ENCODE measurements at regions not wholly inside any gene's neighbourhood (a gene's known extent, or its start where the extent isn't known, plus 50 kb on each side); places are given as distances from the start of the nearest gene placed in this dataset.

DNA sequence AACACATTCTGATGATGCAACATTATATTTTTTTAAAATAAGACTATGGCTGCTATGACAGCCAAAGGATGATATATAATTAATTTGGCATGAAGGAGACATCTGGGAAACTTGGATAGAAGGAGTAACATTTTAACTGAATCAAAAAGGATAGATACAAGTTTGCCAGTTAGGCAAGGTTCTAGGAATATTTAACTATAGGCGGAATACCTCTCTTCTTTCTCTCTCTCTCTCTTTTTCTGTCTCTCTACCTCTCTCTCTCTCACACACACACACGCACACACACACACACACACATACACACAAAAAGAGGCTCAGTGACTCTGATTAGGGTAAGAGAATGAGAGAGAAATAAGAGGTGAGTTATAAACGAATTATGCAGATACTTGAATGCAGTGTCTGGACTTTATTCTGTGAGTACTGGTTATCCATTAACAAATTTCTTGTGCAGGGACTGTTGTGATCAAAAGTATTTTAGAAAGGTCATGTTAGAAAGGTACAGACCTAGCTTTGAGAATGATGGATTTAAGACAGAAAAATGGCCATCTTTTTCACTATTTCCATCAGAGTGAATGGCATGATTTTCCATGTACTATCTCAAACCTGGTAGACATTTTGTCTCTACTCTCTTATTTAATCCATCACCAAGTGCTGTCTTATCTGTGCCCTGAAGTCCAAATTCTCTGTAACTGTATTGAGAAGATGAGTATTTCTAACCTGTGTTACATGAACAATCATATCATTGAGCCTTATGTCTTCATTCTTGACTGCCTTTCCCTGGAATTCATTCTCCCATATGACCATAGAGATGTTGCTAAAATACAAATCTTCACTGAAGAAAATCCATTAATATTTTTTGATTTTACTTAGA, 1106.9 kb upstream of the ADGRL4 start:
- ATAC-seq (no peak), DNase-seq (no peak)
- Mint-ChIP-seq H3K4me3 (no peak overlapping the region), H3K9me3 (peaks cover 28% of the 10 kb centered on the region), H3K36me3 (ENCODE audit: low read depth) (no peaks in the 10 kb centered on the region), H3K27me3 (no peaks in the 10 kb centered on the region), H3K27ac (no peak overlapping the region), H3K4me1 (no peaks in the 10 kb centered on the region)

DNA sequence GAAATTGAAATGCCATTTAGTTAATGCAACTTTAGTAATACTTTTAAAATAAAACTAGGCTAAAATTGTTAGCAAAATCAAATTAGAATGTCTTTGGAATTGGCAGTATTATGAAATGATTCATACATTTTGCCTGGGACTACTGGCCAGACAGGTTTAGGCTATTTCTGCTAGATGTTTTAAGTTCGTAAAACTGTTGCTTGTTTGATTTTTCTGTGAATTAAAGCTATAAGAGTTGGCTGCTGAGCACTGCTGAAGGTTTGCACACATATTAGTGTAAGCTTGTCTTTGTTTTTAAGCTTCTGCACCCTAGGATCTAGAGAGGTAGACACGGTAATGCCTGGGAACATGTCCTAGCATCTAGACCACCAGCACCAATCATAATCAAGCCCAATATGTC, 1094.6 kb upstream of the ADGRL4 start:
- Mint-ChIP-seq H3K36me3 (ENCODE audit: low read depth) (no peaks in the 10 kb centered on the region), H3K27ac (no peak overlapping the region), H3K4me3 (no peak overlapping the region), H3K4me1 (no peaks in the 10 kb centered on the region), H3K27me3 (no peaks in the 10 kb centered on the region), H3K9me3 (peaks cover 23% of the 10 kb centered on the region)
- ATAC-seq (no peak), DNase-seq (no peak)

DNA sequence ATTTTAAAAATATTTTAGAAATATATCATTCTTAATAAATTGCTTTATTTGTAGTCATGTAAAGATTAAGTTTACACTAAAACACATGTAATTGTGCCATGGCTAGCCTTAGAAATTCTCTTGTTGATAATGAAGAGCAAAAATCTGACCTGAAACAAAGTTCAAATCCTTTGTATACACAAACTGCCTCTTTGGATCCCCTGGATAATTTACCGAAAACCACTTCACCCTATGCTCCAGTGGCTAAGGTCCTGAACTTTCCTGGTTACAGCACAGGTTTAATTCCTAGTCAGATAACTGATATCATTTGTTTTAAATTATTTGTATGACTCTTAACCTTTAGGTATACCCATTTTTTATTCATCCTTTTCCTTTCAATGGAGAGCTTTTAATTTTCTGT, 1093.2 kb upstream of the ADGRL4 start:
- ATAC-seq = no peak
- no peaks in the 10 kb centered on the region for H3K36me3 Mint-ChIP-seq (ENCODE audit: low read depth)

DNA sequence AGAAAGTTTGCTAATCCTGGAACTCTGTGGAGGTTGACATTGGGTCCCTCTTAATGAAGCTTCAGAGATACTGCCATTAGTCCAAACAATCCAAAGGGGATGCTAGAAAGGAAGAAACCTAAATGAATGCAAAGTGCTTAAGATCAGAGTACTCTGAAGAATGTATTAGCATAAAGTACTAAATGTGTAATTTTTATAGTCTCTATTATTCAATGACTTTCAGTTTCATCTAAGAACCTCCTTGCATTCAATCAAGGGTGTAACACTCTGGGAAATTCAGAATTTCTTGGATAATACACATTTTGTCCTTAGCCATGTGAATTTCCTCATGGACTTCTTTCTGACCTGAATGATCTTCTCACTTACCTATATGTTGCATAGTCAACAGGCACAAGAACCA, 1078.5 kb upstream of the ADGRL4 start:
- Mint-ChIP-seq H3K36me3 (ENCODE audit: low read depth) (no peaks in the 10 kb centered on the region), H3K27ac (no peak overlapping the region), H3K4me3 (no peak overlapping the region), H3K4me1 (no peaks in the 10 kb centered on the region), H3K9me3 (peaks cover 8% of the 10 kb centered on the region), H3K27me3 (no peaks in the 10 kb centered on the region)
- ATAC-seq (no peak), DNase-seq (no peak)

More for the DNA sequence above, 1093.2 kb upstream of the ADGRL4 start:
- Mint-ChIP-seq H3K27me3 (no peaks in the 10 kb centered on the region), H3K27ac (no peak overlapping the region), H3K9me3 (peaks cover 23% of the 10 kb centered on the region), H3K4me3 (no peak overlapping the region), H3K4me1 (no peaks in the 10 kb centered on the region)
- DNase-seq = no peak

DNA sequence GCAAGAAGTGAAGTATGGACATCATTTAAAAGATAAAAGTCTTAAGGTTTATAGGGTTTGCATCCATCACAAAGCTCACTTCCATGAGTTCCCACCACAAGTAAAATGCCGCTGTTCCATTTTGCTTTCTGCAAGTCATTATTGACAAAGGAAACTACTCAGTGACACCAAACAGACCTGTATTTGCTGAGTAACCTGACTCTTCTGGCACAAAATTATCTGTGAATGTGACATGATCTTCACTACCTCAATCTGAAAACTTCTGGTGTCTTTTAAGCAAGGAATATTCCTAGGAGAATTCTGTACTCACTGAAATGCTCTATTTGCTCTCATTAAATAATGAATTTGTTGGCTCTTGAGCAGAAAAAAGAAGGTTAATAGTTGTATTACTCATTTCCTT, 1077.4 kb upstream of the ADGRL4 start:
- Mint-ChIP-seq H3K27me3 (no peaks in the 10 kb centered on the region), H3K9me3 (peaks cover under 1% of the 10 kb centered on the region), H3K4me3 (no peak overlapping the region), H3K4me1 (no peaks in the 10 kb centered on the region), H3K36me3 (ENCODE audit: low read depth) (no peaks in the 10 kb centered on the region), H3K27ac (no peak overlapping the region)
- no peak for DNase-seq
- no peak for ATAC-seq

DNA sequence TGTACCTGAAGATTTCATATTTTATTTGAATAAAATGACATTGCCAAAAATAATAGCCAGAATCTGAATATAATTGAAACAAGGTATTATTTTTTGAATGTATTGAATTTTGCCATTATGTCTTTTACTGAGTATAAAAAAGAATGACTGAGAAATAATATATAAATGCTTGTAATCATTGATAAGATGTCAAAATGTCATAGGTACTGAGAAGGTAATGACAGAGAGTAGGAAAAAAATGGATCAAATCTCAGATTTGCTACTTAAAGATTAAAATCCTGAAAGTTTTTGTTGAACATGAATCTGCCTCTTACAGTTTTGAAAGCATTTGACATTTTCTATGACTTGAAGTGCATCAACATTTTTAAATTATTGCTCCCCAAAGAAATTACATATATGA, 1069.9 kb upstream of the ADGRL4 start:
- Mint-ChIP-seq H3K36me3 (ENCODE audit: low read depth) (no peaks in the 10 kb centered on the region), H3K4me1 (no peaks in the 10 kb centered on the region)
- DNase-seq = no peak

DNA sequence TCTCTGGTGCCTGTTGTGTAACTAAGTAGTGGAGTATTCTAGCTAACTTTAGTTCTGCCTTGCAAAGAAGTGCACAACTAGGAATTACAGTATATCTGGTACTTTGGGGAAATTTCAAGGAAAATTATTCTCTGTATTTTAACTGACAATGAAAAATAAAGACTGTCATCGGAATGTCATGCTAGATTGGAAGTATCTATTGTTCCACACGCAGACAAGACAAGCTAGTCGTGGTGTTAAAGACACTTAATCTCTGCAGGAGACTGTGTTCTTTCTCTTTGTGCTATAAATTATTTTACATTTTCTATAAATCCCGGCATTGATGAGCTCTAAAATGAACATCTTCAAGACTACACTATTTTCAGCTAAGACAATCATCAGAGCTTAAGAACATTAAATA, 1068.8 kb upstream of the ADGRL4 start:
- no peak for DNase-seq
- Mint-ChIP-seq H3K27me3 (no peaks in the 10 kb centered on the region), H3K9me3 (peaks cover 5% of the 10 kb centered on the region), H3K4me3 (no peak overlapping the region), H3K4me1 (no peaks in the 10 kb centered on the region), H3K36me3 (ENCODE audit: low read depth) (no peaks in the 10 kb centered on the region), H3K27ac (no peak overlapping the region)
- ATAC-seq = no peak

More for the DNA sequence above, 1069.9 kb upstream of the ADGRL4 start:
- no peak for ATAC-seq
- H3K27me3 Mint-ChIP-seq = no peaks in the 10 kb centered on the region
- H3K27ac Mint-ChIP-seq = no peak overlapping the region
- H3K4me3 Mint-ChIP-seq = no peak overlapping the region
- H3K9me3 Mint-ChIP-seq = peaks cover 5% of the 10 kb centered on the region

DNA sequence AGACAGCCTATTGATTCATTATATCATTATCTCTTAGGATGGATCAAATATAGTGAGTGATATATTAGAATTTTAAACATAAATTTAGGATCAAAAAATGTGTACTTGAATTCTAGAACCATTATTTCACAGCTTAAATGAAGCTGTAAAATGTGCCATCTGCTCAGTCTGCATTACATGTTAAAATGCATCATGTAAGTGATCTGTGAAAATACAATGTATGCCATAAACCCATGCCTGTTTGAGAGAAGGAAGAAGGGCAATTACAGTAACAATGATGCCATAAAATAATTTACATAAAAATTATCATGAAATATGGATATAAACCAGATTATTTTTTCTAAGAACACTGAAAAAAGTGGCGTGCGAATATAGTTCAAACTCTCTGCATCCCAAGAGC, 1066.0 kb upstream of the ADGRL4 start:
- ATAC-seq = no peak

DNA sequence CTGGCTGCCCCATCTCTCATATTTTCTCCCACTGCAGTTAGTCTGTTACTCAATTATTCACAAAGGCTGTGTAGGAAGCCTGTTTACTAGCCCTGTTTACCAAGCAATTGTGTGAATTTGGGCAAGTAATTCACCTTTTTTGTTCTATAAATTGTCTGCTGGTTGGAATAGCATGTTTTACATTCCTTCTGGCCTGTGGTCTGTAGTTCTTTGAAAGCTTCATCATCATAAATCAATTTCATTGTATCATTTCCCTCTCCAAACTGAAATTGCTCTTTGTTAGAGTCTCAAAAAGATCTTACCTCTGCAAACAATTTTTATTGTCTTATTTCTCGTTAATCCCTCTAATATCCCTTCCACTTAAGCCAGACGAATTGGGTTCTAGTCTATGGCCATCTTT, 1059.5 kb upstream of the ADGRL4 start:
- H3K4me1 Mint-ChIP-seq = no peaks in the 10 kb centered on the region
- H3K9me3 Mint-ChIP-seq = peaks cover 7% of the 10 kb centered on the region
- no peak for DNase-seq
- ATAC-seq = no peak
- no peaks in the 10 kb centered on the region for H3K27me3 Mint-ChIP-seq
- H3K27ac Mint-ChIP-seq = no peak overlapping the region
- no peak overlapping the region for H3K4me3 Mint-ChIP-seq
- no peaks in the 10 kb centered on the region for H3K36me3 Mint-ChIP-seq (ENCODE audit: low read depth)

More for the DNA sequence above, 1066.0 kb upstream of the ADGRL4 start:
- Mint-ChIP-seq H3K27ac (no peak overlapping the region), H3K27me3 (no peaks in the 10 kb centered on the region), H3K4me1 (no peaks in the 10 kb centered on the region), H3K4me3 (no peak overlapping the region), H3K36me3 (ENCODE audit: low read depth) (no peaks in the 10 kb centered on the region), H3K9me3 (peaks cover 4% of the 10 kb centered on the region)
- no peak for DNase-seq

DNA sequence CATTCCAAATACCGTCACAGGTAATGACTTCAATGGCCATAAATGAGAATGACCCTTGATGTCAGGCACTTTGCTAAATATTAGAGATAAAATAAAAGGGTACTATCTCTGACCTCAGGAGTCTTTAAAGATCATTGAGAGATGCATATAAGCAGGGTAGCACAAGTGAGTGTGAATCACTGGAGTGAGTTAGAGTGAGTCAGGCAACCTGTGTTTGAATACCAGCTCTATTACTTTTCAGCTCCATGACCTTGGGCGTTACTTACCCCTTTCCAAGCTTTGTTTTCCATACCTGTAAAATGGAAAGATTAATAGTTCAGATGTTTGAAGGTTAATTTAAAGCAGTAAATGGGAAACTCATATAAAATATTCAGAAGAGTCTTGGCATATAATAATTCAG, 1058.0 kb upstream of the ADGRL4 start:
- Mint-ChIP-seq H3K27ac (no peak overlapping the region), H3K4me3 (no peak overlapping the region), H3K36me3 (ENCODE audit: low read depth) (no peaks in the 10 kb centered on the region), H3K9me3 (peaks cover 9% of the 10 kb centered on the region), H3K4me1 (no peaks in the 10 kb centered on the region), H3K27me3 (no peaks in the 10 kb centered on the region)
- DNase-seq = no peak
- ATAC-seq = no peak

DNA sequence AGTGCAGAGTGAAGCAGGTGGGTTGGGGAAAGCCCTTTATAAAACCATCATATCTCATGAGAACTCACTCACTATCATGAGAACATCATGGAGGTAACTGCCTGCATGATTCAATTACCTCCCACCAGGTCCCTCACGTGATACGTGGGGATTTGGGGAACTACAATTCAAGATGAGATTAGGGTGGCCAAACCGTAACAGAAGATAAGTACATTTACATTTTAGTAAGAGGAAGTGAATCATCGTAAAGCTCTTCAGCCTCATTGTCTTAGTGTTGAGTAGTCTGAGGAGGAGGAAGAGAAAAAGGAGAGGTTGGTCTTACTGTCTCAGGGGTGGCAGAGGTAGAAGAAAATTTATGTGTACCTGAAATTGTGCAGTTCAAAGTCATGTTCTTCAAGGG, 1053.4 kb upstream of the ADGRL4 start:
- Mint-ChIP-seq H3K36me3 (ENCODE audit: low read depth) (no peaks in the 10 kb centered on the region), H3K27me3 (no peaks in the 10 kb centered on the region), H3K27ac (no peak overlapping the region), H3K4me3 (no peak overlapping the region), H3K9me3 (peaks cover 4% of the 10 kb centered on the region), H3K4me1 (no peaks in the 10 kb centered on the region)
- DNase-seq (no peak), ATAC-seq (no peak)

DNA sequence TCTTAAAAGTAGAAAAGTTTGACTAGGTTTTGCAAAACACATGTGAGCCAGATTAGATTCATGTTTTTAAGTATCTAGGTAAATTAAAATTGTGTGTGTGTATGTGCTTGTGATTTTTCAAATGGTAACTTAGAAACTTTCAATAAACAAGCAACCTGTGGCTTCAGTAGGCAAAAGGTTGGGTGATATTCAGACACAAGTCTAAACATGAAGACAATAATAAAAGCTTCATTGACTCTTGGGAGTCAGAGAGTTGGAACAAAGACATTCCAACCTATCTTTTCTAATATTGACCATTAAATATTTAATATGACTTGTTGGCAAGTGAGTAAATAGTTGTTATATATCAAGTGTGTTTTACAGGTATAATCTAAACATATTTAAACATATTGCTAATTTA, 1049.6 kb upstream of the ADGRL4 start:
- Mint-ChIP-seq H3K36me3 (ENCODE audit: low read depth) (no peaks in the 10 kb centered on the region), H3K27ac (no peak overlapping the region), H3K9me3 (peaks cover 13% of the 10 kb centered on the region), H3K4me3 (no peak overlapping the region), H3K27me3 (no peaks in the 10 kb centered on the region), H3K4me1 (no peaks in the 10 kb centered on the region)
- DNase-seq = no peak
- ATAC-seq = no peak

DNA sequence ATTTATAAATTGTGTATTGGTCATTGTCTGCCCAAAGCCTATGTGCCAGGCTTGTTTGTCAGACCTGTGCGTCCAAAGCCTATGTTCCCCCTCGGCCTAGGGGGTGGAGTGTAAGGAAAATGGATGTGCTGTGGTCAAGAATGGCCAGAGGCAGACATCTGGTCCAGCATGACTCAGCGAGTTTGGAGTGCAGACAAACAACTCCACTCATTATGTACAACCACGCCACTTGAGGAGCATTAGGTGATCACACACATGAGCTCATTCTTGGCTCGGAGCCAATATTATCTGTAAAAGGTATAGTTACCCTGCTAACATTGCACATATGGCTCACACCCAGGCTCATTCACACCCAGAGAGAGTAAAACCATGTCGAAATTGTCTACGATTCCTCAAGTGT, 1047.6 kb upstream of the ADGRL4 start:
- H3K27ac Mint-ChIP-seq = no peak overlapping the region

DNA sequence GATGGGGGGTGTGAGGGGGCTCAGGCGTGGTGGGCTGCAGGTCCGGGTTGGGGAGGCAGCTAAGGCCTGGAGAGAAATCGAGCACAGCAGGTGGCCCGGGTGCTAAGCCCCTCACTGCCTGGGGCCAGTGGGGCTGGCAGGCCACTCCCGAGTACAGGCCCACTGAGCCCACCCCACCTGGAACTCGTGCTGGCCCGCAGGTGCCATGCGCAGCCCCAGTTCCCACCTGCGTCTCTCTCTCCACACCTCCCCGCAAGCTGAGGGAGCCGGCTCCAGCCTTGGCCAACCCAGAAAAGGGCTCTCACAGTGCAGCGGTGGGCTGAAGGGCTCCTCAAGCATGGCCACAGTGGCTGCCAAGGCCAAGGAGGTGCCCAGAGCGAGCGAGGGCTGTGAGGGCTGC, 1047.1 kb upstream of the ADGRL4 start:
- H3K4me1 Mint-ChIP-seq = no peaks in the 10 kb centered on the region
- ATAC-seq = no peak
- DNase-seq = no peak
- H3K36me3 Mint-ChIP-seq (ENCODE audit: low read depth) = no peaks in the 10 kb centered on the region
- no peak overlapping the region for H3K27ac Mint-ChIP-seq
- H3K4me3 Mint-ChIP-seq = no peak overlapping the region
- H3K9me3 Mint-ChIP-seq = peaks cover 10% of the 10 kb centered on the region
- no peaks in the 10 kb centered on the region for H3K27me3 Mint-ChIP-seq

More for the DNA sequence above, 1047.6 kb upstream of the ADGRL4 start:
- H3K4me1 Mint-ChIP-seq = no peaks in the 10 kb centered on the region
- H3K36me3 Mint-ChIP-seq (ENCODE audit: low read depth) = no peaks in the 10 kb centered on the region
- no peaks in the 10 kb centered on the region for H3K27me3 Mint-ChIP-seq
- peaks cover 10% of the 10 kb centered on the region for H3K9me3 Mint-ChIP-seq
- no peak overlapping the region for H3K4me3 Mint-ChIP-seq
- ATAC-seq = no peak
- DNase-seq = no peak

DNA sequence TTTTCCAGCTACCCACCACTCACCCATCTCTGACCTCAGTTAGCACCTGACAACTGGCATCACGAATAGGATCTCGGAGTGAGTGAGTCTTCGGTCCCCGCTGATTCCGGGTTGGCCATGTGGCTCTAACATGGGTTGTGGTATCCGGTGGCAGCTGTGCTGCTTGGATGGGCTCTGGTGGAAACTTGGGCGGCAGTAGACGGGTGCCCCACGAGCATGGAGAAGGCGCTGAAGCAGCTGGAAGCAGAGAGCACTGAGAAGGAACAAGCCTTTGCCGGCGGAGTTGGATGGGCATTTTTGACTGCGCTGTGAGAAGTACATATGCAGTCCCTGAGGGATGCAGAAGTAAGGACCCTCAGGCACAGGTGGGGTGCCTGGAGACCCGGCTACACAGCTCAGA, 1044.0 kb upstream of the ADGRL4 start:
- no peaks in the 10 kb centered on the region for H3K4me1 Mint-ChIP-seq
- H3K9me3 Mint-ChIP-seq = peaks cover 10% of the 10 kb centered on the region
- DNase-seq = no peak
- no peak for ATAC-seq
- no peaks in the 10 kb centered on the region for H3K27me3 Mint-ChIP-seq
- no peaks in the 10 kb centered on the region for H3K36me3 Mint-ChIP-seq (ENCODE audit: low read depth)
- H3K27ac Mint-ChIP-seq = no peak overlapping the region
- H3K4me3 Mint-ChIP-seq = no peak overlapping the region

DNA sequence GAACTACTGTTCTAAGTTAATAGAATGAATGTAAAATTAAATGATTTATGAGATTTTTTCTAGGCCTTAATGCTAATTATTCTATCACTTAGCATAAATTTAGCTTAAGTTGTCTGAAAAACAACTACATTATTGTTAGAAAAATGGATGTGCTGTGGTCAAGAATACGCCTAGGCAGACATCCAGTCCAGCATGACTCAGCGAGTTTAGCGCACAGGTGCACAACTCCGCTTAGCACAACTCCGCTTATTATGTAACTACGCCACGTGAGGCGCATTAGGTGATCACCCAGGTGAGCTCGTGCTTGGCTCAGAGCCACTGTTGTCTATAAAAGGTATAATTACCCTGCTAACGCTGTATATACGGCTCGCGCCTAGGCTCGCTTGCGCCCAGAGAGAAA, 1043.6 kb upstream of the ADGRL4 start:
- no peak overlapping the region for H3K4me3 Mint-ChIP-seq
- H3K9me3 Mint-ChIP-seq = peaks cover 10% of the 10 kb centered on the region
- ATAC-seq = no peak
- H3K27me3 Mint-ChIP-seq = no peaks in the 10 kb centered on the region
- no peaks in the 10 kb centered on the region for H3K4me1 Mint-ChIP-seq
- H3K27ac Mint-ChIP-seq = no peak overlapping the region
- no peak for DNase-seq
- H3K36me3 Mint-ChIP-seq (ENCODE audit: low read depth) = no peaks in the 10 kb centered on the region
